GM12873 (cell line): ENCODE measurements at regions not wholly inside any gene's neighbourhood (a gene's known extent, or its start where the extent isn't known, plus 50 kb on each side); places are given as distances from the start of the nearest gene placed in this dataset.

Source experiments
- CTCF ChIP-seq: IDR thresholded peaks from 2 replicates; pipeline ENCODE4 v1.5.1; 2012; ENCODE audit warnings: low read depth, mild to moderate bottlenecking, moderate library complexity, low read length, control low read depth; ENCODE audit not compliant: insufficient read depth; ENCODE audit errors: missing control alignments

- no peak for TF ChIP-seq CTCF
Observed at GRCh38 chr6:15793288-15793687, 130.5 kb upstream of the DTNBP1 start.

GRCh38 chr6:15792842-15793241 is 130.0 kb upstream of the DTNBP1 start:
- no peak for TF ChIP-seq CTCF

GRCh38 chr6:15791448-15792181 is 128.8 kb upstream of the DTNBP1 start:
- TF ChIP-seq CTCF: no peak

- TF ChIP-seq CTCF: no peak
Observed at GRCh38 chr6:15790116-15790515, 127.3 kb upstream of the DTNBP1 start.

- no peak for TF ChIP-seq CTCF
Observed at GRCh38 chr6:15786846-15787245, 124.0 kb upstream of the DTNBP1 start.

- TF ChIP-seq CTCF: no peak
Observed at GRCh38 chr6:15783484-15783883, 120.7 kb upstream of the DTNBP1 start.

GRCh38 chr6:15781890-15782289 is 119.1 kb upstream of the DTNBP1 start:
- no peak for TF ChIP-seq CTCF
